Skeletal muscle satellite cell (primary cell): ENCODE measurements at regions not wholly inside any gene's neighbourhood (a gene's known extent, or its start where the extent isn't known, plus 50 kb on each side); places are given as distances from the start of the nearest gene placed in this dataset.

ENCODE experiments used
- H3K27me3 ChIP-seq: 2 replicates; pipeline ENCODE4 v1.7.0; 2013; ENCODE audit warnings: low read length; ENCODE audit not compliant: control insufficient read depth, insufficient read depth
- H3K36me3 ChIP-seq: 2 replicates; pipeline ENCODE4 v1.7.0; 2013; ENCODE audit warnings: mild to moderate bottlenecking, control low read depth, low read length; ENCODE audit not compliant: insufficient read depth
- H3K4me1 ChIP-seq: 2 replicates; pipeline ENCODE4 v1.7.0; 2013; ENCODE audit warnings: low read length; ENCODE audit not compliant: control insufficient read depth, insufficient read depth
- H3K4me2 ChIP-seq: 2 replicates; pipeline ENCODE4 v1.7.0; 2013; ENCODE audit warnings: mild to moderate bottlenecking, low read length
- H3K4me3 ChIP-seq: 2 replicates; pipeline ENCODE4 v1.7.0; 2013; ENCODE audit warnings: low read length
- H3K9ac ChIP-seq: 2 replicates; pipeline ENCODE4 v1.7.0; 2013; ENCODE audit warnings: mild to moderate bottlenecking, low read depth, low read length, moderate library complexity
- H3K9me3 ChIP-seq: replicated peaks from 2 replicates; pipeline ENCODE4 v1.7.0; 2013; ENCODE audit warnings: mild to moderate bottlenecking, control low read depth, low read length

GRCh38 chr18:27713037-27713737 is 463.7 kb downstream of the CDH2 start:
- no peaks in the 10 kb centered on the region for H3K9me3 ChIP-seq
- H3K27me3 ChIP-seq = no peaks in the 10 kb centered on the region
- H3K4me2 ChIP-seq = peak overlapping the region; percentile 64
- no peak overlapping the region for H3K4me3 ChIP-seq
- peaks cover 29% of the 10 kb centered on the region for H3K4me1 ChIP-seq
- H3K36me3 ChIP-seq = no peaks in the 10 kb centered on the region
- H3K9ac ChIP-seq = peak overlapping the region; percentile 24

DNA sequence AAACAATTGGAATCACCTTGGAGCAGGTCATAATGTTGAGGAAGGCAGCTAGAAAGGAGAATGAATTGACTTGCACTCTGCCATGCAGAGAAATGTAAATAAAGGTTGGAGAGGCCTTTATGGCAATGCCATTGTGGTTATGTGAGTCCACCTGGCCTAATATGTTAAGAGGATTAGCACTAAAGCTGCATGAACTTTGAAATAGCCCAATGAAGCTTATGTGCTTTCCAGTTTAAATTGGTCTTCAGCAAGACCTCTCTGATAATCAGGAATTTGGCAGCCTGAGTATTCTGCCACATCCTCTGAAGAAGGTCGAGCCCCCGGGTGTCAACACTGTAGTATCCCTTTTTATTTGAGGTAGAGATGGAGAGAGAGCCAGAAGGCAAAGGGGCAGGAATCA is 464.9 kb downstream of the CDH2 start:
- no peak overlapping the region for H3K4me2 ChIP-seq
- peaks cover 29% of the 10 kb centered on the region for H3K4me1 ChIP-seq
- H3K4me3 ChIP-seq = no peak overlapping the region
- H3K9ac ChIP-seq = no peak overlapping the region
- no peaks in the 10 kb centered on the region for H3K9me3 ChIP-seq
- no peaks in the 10 kb centered on the region for H3K36me3 ChIP-seq
- no peaks in the 10 kb centered on the region for H3K27me3 ChIP-seq

DNA sequence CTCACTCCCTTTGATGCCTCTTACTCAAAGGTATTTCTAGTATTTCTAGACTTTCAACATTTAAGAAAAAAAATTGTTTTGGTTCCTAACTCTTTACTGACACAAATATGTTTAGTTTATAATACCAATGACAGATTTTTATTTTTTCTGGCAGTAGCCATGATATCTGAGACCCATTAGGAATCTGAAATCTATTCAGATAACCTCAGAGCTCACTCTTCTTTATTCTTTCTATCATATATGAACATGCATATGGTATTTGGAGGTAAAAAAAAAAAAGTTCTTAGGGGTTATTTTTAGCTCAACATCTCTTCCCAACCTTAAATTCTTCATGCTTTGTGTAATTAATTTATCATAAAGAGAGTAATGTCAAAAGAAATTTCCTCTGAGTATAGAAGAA is 465.5 kb downstream of the CDH2 start:
- Histone ChIP-seq H3K9me3 (no peaks in the 10 kb centered on the region), H3K9ac (no peak overlapping the region), H3K4me1 (peaks cover 29% of the 10 kb centered on the region), H3K36me3 (no peaks in the 10 kb centered on the region), H3K4me2 (no peak overlapping the region), H3K4me3 (no peak overlapping the region), H3K27me3 (no peaks in the 10 kb centered on the region)

- H3K4me3 ChIP-seq = no peak overlapping the region
- no peaks in the 10 kb centered on the region for H3K9me3 ChIP-seq
- H3K4me1 ChIP-seq = peaks cover 23% of the 10 kb centered on the region
- H3K36me3 ChIP-seq = no peaks in the 10 kb centered on the region
- no peaks in the 10 kb centered on the region for H3K27me3 ChIP-seq
- no peak overlapping the region for H3K4me2 ChIP-seq
- no peak overlapping the region for H3K9ac ChIP-seq
Measured at GRCh38 chr18:27709344-27709743, 467.6 kb downstream of the CDH2 start.

- H3K9ac ChIP-seq = no peak overlapping the region
- H3K4me2 ChIP-seq = no peak overlapping the region
- no peaks in the 10 kb centered on the region for H3K36me3 ChIP-seq
- no peaks in the 10 kb centered on the region for H3K9me3 ChIP-seq
- no peak overlapping the region for H3K4me3 ChIP-seq
- no peaks in the 10 kb centered on the region for H3K27me3 ChIP-seq
- H3K4me1 ChIP-seq = peaks cover 1% of the 10 kb centered on the region
Measured at GRCh38 chr18:27707201-27707600, 469.7 kb downstream of the CDH2 start.

- H3K4me1 ChIP-seq = no peaks in the 10 kb centered on the region
Measured at GRCh38 chr18:27704736-27705361, 472.1 kb downstream of the CDH2 start.

DNA sequence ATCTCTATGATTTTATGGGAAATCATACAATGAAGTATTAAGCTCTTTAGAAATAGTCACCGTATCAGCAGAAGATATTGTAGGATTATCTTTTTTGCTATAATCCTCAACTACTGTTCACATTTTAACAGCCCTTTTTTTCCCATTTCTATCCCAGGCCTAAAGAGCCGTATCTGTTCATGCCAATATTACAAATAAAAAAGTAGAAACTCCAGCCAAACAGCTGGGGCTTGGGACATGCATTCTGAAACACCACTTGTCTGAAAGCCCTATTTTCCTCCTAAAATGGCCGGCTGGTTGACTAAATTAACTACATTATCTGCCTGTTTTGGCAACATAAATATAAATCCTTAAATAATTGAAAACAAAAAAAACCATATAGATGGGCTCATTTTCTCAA is 477.8 kb downstream of the CDH2 start:
- Histone ChIP-seq H3K4me1 (no peaks in the 10 kb centered on the region), H3K4me3 (no peak overlapping the region), H3K36me3 (no peaks in the 10 kb centered on the region), H3K27me3 (no peaks in the 10 kb centered on the region), H3K4me2 (no peak overlapping the region), H3K9me3 (no peaks in the 10 kb centered on the region), H3K9ac (no peak overlapping the region)

More at GRCh38 chr18:27704736-27705361, 472.1 kb downstream of the CDH2 start:
- Histone ChIP-seq H3K36me3 (no peaks in the 10 kb centered on the region), H3K9ac (no peak overlapping the region), H3K4me2 (no peak overlapping the region), H3K4me3 (no peak overlapping the region), H3K27me3 (no peaks in the 10 kb centered on the region), H3K9me3 (no peaks in the 10 kb centered on the region)

DNA sequence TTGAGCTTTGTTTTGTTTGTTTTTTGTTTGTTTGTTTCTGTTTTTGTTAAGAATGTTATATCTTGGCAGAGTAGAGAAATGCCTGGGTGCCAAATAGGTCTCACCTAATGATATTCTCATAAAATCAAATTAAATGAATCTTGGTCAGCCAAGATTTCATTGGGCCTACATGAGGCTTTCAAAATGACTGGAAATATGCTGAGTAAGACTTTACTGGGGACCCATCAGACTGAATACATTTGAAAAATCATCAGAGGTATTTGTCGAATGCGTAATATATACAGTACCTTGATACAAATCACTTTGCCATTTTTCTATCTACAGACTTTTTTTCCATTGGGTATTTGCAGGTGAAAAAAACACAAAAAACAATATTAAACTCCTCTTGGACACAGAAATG is 480.8 kb downstream of the CDH2 start:
- Histone ChIP-seq H3K4me2 (no peak overlapping the region), H3K4me3 (no peak overlapping the region), H3K9me3 (no peaks in the 10 kb centered on the region), H3K36me3 (no peaks in the 10 kb centered on the region), H3K27me3 (no peaks in the 10 kb centered on the region), H3K4me1 (no peaks in the 10 kb centered on the region), H3K9ac (no peak overlapping the region)

DNA sequence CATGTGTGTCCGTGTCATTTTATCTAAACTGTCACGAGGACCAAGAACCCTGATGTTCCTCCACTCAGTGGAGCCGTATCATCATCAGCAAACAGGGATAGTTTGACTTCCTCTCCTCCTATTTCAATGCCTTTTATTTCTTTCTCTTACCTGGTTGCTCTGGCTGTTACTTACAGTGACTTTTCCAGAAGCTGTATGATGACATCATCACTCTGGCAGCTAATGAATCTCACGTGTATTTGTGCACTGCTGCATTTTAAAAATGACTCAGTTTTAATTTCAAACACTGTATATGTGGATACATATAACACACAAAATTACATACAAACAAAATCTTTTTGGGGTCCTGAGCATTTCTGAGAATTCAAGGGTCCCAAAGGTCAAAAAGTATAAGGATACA is 481.4 kb downstream of the CDH2 start:
- Histone ChIP-seq H3K9me3 (no peaks in the 10 kb centered on the region), H3K27me3 (no peaks in the 10 kb centered on the region), H3K9ac (no peak overlapping the region), H3K4me2 (no peak overlapping the region), H3K4me1 (no peaks in the 10 kb centered on the region), H3K36me3 (no peaks in the 10 kb centered on the region), H3K4me3 (no peak overlapping the region)

DNA sequence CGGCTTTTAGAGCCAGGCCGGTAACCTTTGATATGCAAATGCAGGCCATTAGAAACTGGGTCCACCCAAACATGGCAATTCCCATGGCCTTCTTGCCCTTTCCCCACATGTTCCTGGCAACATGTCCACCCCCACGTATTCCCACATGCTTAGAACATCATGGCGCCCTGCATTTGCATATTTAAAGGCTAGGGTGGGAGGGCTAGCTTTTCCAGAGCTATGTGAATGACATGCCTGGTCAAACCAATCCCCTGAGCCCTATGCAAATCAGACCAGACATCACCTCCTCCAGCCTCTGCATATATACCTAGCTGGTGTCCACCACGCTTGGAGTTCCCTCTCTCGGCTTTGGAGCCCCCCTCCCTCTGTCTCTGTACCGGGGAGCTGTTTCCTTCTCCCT is 481.9 kb downstream of the CDH2 start:
- H3K9ac ChIP-seq = no peak overlapping the region
- no peaks in the 10 kb centered on the region for H3K9me3 ChIP-seq
- H3K4me2 ChIP-seq = no peak overlapping the region
- no peaks in the 10 kb centered on the region for H3K36me3 ChIP-seq
- H3K4me1 ChIP-seq = no peaks in the 10 kb centered on the region
- no peak overlapping the region for H3K4me3 ChIP-seq
- H3K27me3 ChIP-seq = no peaks in the 10 kb centered on the region

DNA sequence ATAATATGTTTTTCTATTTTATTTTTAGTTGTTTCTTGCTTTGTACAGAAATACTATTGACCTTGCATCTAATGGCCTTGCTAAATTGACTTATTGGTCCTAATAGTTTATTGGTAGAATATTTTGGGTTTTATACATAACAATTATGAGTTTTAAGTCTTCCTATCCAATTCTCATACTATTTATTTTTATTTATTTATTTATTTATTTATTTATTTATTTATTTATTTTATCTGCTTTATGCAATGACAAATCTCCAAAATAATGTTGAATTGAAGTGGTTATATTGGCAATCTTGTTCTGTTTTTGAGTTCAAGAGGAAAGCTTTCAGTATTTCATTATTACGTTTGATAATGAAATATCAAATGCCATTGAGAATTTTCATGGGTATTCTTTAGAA is 488.3 kb downstream of the CDH2 start:
- H3K4me1 ChIP-seq = no peaks in the 10 kb centered on the region
- no peaks in the 10 kb centered on the region for H3K9me3 ChIP-seq
- H3K36me3 ChIP-seq = no peaks in the 10 kb centered on the region
- no peak overlapping the region for H3K4me2 ChIP-seq
- no peak overlapping the region for H3K9ac ChIP-seq
- no peak overlapping the region for H3K4me3 ChIP-seq
- no peaks in the 10 kb centered on the region for H3K27me3 ChIP-seq

DNA sequence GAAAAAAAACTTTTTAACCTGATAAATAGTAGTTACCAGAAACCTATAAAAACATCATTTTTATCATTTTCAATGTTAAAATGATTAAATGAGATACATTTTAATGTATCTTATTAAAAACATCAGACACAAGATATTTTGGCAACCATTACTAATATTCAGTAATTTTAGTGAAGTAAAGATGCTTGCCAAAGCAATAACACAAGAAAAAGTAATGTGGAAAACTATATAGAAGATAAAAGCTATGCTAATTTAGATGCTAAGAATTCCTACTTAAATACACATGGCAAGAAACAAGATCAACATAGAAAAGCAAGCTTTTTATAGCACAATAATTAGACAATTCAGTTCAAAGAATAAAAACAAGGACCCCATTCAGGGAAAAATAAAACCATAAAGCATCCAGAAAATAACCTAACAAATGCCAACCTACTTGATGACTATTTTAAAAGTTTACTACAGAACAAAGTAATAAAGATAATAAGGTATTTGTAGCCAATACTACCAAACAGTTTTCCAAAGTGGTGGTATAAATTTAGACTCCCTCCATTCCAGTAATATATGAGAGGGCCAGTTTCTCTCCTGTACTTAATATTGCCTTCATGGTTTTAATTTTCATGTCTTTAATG is 489.5 kb downstream of the CDH2 start:
- H3K9me3 ChIP-seq = no peaks in the 10 kb centered on the region
- H3K27me3 ChIP-seq = no peaks in the 10 kb centered on the region
- no peaks in the 10 kb centered on the region for H3K4me1 ChIP-seq
- H3K36me3 ChIP-seq = no peaks in the 10 kb centered on the region
- H3K4me3 ChIP-seq = no peak overlapping the region
- no peak overlapping the region for H3K4me2 ChIP-seq
- no peak overlapping the region for H3K9ac ChIP-seq
